MCF 10A (cell line): ENCODE measurements at regions not wholly inside any gene's neighbourhood (a gene's known extent, or its start where the extent isn't known, plus 50 kb on each side); places are given as distances from the start of the nearest gene placed in this dataset.

ENCODE experiments used
- BruUV-seq: library from RNA; stranded (reverse); fragments of 400-500 nt; replicated peaks from 2 replicates; lab custom pipeline; 2021; lab: Mats Ljungman, UMichigan
- CTCF ChIA-PET: fragments of 300-600 bp; sonication (Branson Sonifier 250); formaldehyde crosslinking; extraction: SDS; loops from one replicate; lab custom pipeline; 2021; ENCODE audit warnings: antibody characterized with exemption, inconsistent platforms; lab: Yijun Ruan, JAX
- POLR2A ChIA-PET: fragments of 300-600, 350-650 bp; sonication (Branson Sonifier 250); formaldehyde crosslinking; extraction: SDS; loops from one replicate; lab custom pipeline; 2020; ENCODE audit warnings: antibody characterized with exemption, inconsistent platforms; lab: Yijun Ruan, JAX
- DNase-seq: peaks from one replicate; pipeline ENCODE4 v3.0.0-alpha.2; 2018; ENCODE audit not compliant: unreplicated experiment
- H3K27ac Mint-ChIP-seq: one replicate; pipeline ENCODE4 v1.8.0; 2022; ENCODE audit warnings: mild to moderate bottlenecking, low read depth, mixed read lengths; ENCODE audit not compliant: unreplicated experiment
- H3K27me3 Mint-ChIP-seq: one replicate; pipeline ENCODE4 v1.8.0; 2022; ENCODE audit warnings: mixed read lengths; ENCODE audit not compliant: insufficient read depth, unreplicated experiment
- H3K36me3 Mint-ChIP-seq: one replicate; pipeline ENCODE4 v1.8.0; 2022; ENCODE audit warnings: mild to moderate bottlenecking, moderate library complexity, mixed read lengths; ENCODE audit not compliant: insufficient read depth, unreplicated experiment
- H3K4me1 Mint-ChIP-seq: one replicate; pipeline ENCODE4 v1.8.0; 2022; ENCODE audit warnings: mixed read lengths; ENCODE audit not compliant: insufficient read depth, unreplicated experiment
- H3K4me3 Mint-ChIP-seq: one replicate; pipeline ENCODE4 v1.8.0; 2022; ENCODE audit warnings: mild to moderate bottlenecking, moderate library complexity, mixed read lengths; ENCODE audit not compliant: unreplicated experiment
- H3K9me3 Mint-ChIP-seq: one replicate; pipeline ENCODE4 v1.8.0; 2022; ENCODE audit warnings: mixed read lengths; ENCODE audit not compliant: unreplicated experiment
- intact Hi-C: fragments of 100-400 bp; cut with micrococcal nuclease; formaldehyde crosslinking; loops from 2 replicates; pipeline ENCODE4 v1.14.1; 2022
- TF ChIP-seq, protein P1 (sequence below): fragments of 200-600 bp; IDR thresholded peaks from one replicate; pipeline ENCODE4 v1.8.0; 2022; ENCODE audit warnings: antibody characterized with exemption, mild to moderate bottlenecking; ENCODE audit not compliant: unreplicated experiment

GRCh38 chr2:215749092-215749957 is 264.0 kb downstream of the MREG start:
- BruUV-seq, result no TSS peak
- POLR2A ChIA-PET, result interaction anchor here (0.8 kb wide), 1 partner anchor 10 kb away, joined by 3 read pairs; no protein-coding TSS in a partner anchor
- H3K4me3 Mint-ChIP-seq, result no peak overlapping the region
- H3K4me1 Mint-ChIP-seq, result peaks cover 6% of the 10 kb centered on the region
- CTCF ChIA-PET, result no interaction called here
- no peaks in the 10 kb centered on the region for H3K9me3 Mint-ChIP-seq
- DNase-seq, result peak; percentile 67
- TF ChIP-seq, protein P1, sequence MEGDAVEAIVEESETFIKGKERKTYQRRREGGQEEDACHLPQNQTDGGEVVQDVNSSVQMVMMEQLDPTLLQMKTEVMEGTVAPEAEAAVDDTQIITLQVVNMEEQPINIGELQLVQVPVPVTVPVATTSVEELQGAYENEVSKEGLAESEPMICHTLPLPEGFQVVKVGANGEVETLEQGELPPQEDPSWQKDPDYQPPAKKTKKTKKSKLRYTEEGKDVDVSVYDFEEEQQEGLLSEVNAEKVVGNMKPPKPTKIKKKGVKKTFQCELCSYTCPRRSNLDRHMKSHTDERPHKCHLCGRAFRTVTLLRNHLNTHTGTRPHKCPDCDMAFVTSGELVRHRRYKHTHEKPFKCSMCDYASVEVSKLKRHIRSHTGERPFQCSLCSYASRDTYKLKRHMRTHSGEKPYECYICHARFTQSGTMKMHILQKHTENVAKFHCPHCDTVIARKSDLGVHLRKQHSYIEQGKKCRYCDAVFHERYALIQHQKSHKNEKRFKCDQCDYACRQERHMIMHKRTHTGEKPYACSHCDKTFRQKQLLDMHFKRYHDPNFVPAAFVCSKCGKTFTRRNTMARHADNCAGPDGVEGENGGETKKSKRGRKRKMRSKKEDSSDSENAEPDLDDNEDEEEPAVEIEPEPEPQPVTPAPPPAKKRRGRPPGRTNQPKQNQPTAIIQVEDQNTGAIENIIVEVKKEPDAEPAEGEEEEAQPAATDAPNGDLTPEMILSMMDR, result no peak
- intact Hi-C loops, result no loop called here
- H3K36me3 Mint-ChIP-seq, result peaks cover 9% of the 10 kb centered on the region
- no peak overlapping the region for H3K27ac Mint-ChIP-seq
- H3K27me3 Mint-ChIP-seq, result no peaks in the 10 kb centered on the region

- no peaks in the 10 kb centered on the region for H3K9me3 Mint-ChIP-seq
These were observed 264.9 kb downstream of the MREG start for GRCh38 chr2:215748446-215748845.

DNA sequence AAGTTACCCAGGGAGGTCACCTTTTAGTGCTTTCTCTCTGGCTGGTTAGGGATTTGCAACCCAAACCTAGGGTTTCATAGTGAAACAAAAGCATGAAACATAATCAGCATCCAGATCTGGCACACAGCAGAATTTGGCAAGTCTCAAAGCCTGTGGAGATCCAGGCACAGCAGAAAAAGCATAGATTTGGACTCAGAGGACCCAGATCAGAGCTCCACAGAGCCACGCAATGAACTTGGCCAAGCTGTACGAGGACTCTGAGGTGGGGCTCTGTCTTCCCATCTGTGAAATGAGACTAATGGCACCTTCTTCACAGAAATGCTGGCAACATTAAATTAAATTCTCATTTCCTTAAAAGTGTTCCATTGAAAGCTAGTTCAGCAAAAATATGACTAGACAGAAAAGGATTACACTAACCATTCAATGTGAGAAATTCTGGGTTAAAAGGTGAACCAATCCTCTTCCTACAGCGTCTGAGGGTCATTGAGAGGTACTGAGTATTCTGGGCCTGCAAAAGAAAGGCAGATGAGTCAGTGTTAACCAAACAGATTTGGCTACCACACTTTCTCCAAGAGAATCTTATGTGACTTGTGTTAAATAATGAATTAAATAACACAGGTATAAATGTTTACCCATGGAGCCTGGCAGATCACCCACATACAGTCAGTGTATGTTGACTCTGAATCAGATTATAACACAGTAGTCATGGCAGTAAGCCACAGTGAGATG is 266.3 kb downstream of the MREG start:
- DNase-seq, result no peak
- intact Hi-C loops, result no loop called here
- H3K4me3 Mint-ChIP-seq, result no peak overlapping the region
- TF ChIP-seq, protein P1, result no peak
- H3K27me3 Mint-ChIP-seq, result no peaks in the 10 kb centered on the region
- POLR2A ChIA-PET, result no interaction called here
- H3K4me1 Mint-ChIP-seq, result peaks cover 6% of the 10 kb centered on the region
- no peak overlapping the region for H3K27ac Mint-ChIP-seq
- peaks cover 9% of the 10 kb centered on the region for H3K36me3 Mint-ChIP-seq
- CTCF ChIA-PET, result interaction anchor here (0.7 kb wide), 1 partner anchor 40 kb away, joined by 6 read pairs; no protein-coding TSS in a partner anchor
- BruUV-seq, result no TSS peak
- no peaks in the 10 kb centered on the region for H3K9me3 Mint-ChIP-seq

More at GRCh38 chr2:215748446-215748845, 264.9 kb downstream of the MREG start:
- no peak overlapping the region for H3K4me3 Mint-ChIP-seq
- BruUV-seq, result no TSS peak
- DNase-seq, result no peak
- H3K27ac Mint-ChIP-seq, result no peak overlapping the region
- H3K4me1 Mint-ChIP-seq, result peaks cover 6% of the 10 kb centered on the region
- H3K27me3 Mint-ChIP-seq, result no peaks in the 10 kb centered on the region
- H3K36me3 Mint-ChIP-seq, result peaks cover 9% of the 10 kb centered on the region
- TF ChIP-seq, protein P1, result no peak
- POLR2A ChIA-PET, result interaction anchor here (0.8 kb wide), 1 partner anchor 9 kb away, joined by 3 read pairs; no protein-coding TSS in a partner anchor
- intact Hi-C loops, result no loop called here
- CTCF ChIA-PET, result no interaction called here
